ENCODE measurements at regions not wholly inside any gene's neighbourhood (a gene's known extent, or its start where the extent isn't known, plus 50 kb on each side); places are given as distances from the start of the nearest gene placed in this dataset.

- CTCF ChIA-PET: no interaction called here
Measured at GRCh38 chr1:25006770-25007169, 76.7 kb upstream of the RUNX3 start.

DNA sequence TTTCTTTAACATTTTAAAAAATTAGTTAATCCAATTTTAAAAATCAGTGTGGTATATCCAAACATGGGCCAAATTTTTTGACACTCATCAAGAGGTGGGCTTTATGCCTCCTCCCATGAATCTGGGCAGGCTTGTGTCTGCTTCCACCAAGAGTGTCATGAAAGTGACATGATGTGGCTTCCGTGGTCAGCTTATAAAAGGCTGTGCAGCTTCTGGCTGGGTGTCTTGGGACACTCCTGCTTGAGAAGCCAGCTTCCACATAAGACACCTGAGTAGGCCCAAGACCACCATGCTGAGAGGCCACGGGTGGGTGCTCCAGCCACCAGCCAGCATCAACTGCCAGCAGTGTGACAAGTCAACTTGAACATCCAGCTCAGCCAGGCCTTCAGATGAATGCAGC, 74.3 kb upstream of the RUNX3 start:
- Histone ChIP-seq H3K9me3 (ENCODE audit: control insufficient read depth, insufficient read depth, low read length) (peaks cover 4% of the 10 kb centered on the region; the same call in 1 of the 2 replicates), H3K4me3 (ENCODE audit: low read depth, low read length) (no peak overlapping the region), H3K27me3 (ENCODE audit: control insufficient read depth, insufficient read depth, low read length) (peaks cover 46% of the 10 kb centered on the region), H3K27ac (ENCODE audit: low read depth, low read length) (no peak overlapping the region)
- POLR2A ChIA-PET: no interaction called here
- no peak for DNase-seq (ENCODE audit: low read depth, low spot score)
- TF ChIP-seq CTCF (IDR thresholded peaks at IDR 0.05; ENCODE audit: low read depth, low read length): no peak
- CTCF ChIA-PET: no interaction called here

More at GRCh38 chr1:25006770-25007169, 76.7 kb upstream of the RUNX3 start:
- DNase-seq (ENCODE audit: low read depth, low spot score): no peak
- no peak overlapping the region for H3K4me3 ChIP-seq (ENCODE audit: low read depth, low read length)
- peaks cover 4% of the 10 kb centered on the region; the same call in 1 of the 2 replicates for H3K9me3 ChIP-seq (ENCODE audit: control insufficient read depth, insufficient read depth, low read length)
- no peak for TF ChIP-seq CTCF (IDR thresholded peaks at IDR 0.05; ENCODE audit: low read depth, low read length)
- peaks cover 57% of the 10 kb centered on the region for H3K27me3 ChIP-seq (ENCODE audit: control insufficient read depth, insufficient read depth, low read length)
- H3K27ac ChIP-seq (ENCODE audit: low read depth, low read length): no peak overlapping the region
- POLR2A ChIA-PET: no interaction called here

DNA sequence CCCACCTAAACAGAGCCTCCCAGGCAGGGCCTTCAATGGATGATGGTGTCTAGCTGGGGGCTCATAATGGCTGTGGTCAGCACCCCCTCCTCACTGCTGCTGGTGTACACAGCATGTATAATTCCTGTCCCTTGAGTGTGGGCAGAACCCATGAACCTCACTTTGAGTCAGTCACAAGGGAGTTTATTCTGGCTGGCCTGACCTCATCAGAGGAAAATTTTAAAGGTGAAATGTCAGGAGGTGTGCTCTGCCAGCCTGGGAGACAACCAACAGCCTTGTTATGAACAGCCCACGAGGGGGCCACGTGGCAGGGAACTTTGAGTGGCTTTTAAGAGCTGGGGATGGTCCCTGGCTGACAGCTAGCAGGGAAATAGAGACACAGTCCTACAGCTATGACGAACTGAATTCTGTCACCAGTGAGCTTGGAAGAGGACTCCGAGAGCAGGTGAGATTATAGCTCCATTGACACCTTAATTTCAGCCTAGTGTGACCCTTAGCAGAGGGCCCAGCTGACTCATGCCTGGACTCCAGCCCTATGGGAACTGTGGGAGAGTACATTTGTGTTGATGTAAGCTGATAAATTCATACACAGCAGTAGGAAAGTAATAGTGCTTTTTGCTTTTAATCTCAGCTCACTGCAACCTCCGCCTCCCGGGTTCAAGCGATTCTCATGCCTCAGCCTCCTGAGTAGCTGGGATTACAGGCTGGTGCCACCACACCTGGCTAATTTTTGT, 73.5 kb upstream of the RUNX3 start:
- CTCF ChIA-PET: no interaction called here
- H3K4me3 ChIP-seq (ENCODE audit: low read depth, low read length): no peak overlapping the region
- POLR2A ChIA-PET: no interaction called here
- H3K27ac ChIP-seq (ENCODE audit: low read depth, low read length): no peak overlapping the region
- DNase-seq (ENCODE audit: low read depth, low spot score): no peak
- peaks cover 39% of the 10 kb centered on the region for H3K27me3 ChIP-seq (ENCODE audit: control insufficient read depth, insufficient read depth, low read length)
- peaks cover 4% of the 10 kb centered on the region; the same call in 1 of the 2 replicates for H3K9me3 ChIP-seq (ENCODE audit: control insufficient read depth, insufficient read depth, low read length)
- TF ChIP-seq CTCF (IDR thresholded peaks at IDR 0.05; ENCODE audit: low read depth, low read length): no peak

- CTCF ChIA-PET: no interaction called here
Measured at GRCh38 chr1:25003000-25003399, 72.9 kb upstream of the RUNX3 start.

More at GRCh38 chr1:25003000-25003399, 72.9 kb upstream of the RUNX3 start:
- TF ChIP-seq CTCF (IDR thresholded peaks at IDR 0.05; ENCODE audit: low read depth, low read length): no peak
- H3K9me3 ChIP-seq (ENCODE audit: control insufficient read depth, insufficient read depth, low read length): peaks cover 4% of the 10 kb centered on the region; the same call in 1 of the 2 replicates
- no peak for DNase-seq (ENCODE audit: low read depth, low spot score)
- H3K4me3 ChIP-seq (ENCODE audit: low read depth, low read length): no peak overlapping the region
- no peak overlapping the region for H3K27ac ChIP-seq (ENCODE audit: low read depth, low read length)
- peaks cover 32% of the 10 kb centered on the region for H3K27me3 ChIP-seq (ENCODE audit: control insufficient read depth, insufficient read depth, low read length)
- POLR2A ChIA-PET: no interaction called here
